ENCODE measurements at regions not wholly inside any gene's neighbourhood (a gene's known extent, or its start where the extent isn't known, plus 50 kb on each side); places are given as distances from the start of the nearest gene placed in this dataset.

- TF ChIP-seq, protein P1, sequence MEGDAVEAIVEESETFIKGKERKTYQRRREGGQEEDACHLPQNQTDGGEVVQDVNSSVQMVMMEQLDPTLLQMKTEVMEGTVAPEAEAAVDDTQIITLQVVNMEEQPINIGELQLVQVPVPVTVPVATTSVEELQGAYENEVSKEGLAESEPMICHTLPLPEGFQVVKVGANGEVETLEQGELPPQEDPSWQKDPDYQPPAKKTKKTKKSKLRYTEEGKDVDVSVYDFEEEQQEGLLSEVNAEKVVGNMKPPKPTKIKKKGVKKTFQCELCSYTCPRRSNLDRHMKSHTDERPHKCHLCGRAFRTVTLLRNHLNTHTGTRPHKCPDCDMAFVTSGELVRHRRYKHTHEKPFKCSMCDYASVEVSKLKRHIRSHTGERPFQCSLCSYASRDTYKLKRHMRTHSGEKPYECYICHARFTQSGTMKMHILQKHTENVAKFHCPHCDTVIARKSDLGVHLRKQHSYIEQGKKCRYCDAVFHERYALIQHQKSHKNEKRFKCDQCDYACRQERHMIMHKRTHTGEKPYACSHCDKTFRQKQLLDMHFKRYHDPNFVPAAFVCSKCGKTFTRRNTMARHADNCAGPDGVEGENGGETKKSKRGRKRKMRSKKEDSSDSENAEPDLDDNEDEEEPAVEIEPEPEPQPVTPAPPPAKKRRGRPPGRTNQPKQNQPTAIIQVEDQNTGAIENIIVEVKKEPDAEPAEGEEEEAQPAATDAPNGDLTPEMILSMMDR (IDR thresholded peaks at IDR 0.05; ENCODE audit: poor library complexity, severe bottlenecking) = no peak
- TF ChIP-seq TAF1 (IDR thresholded peaks at IDR 0.05; ENCODE audit: low read depth) (no peak), POLR2AphosphoS5 (IDR thresholded peaks at IDR 0.05) (no peak), EP300 (conservative IDR thresholded peaks at IDR 0.05; ENCODE audit: poor library complexity, severe bottlenecking) (no peak), EZH2 (IDR thresholded peaks at IDR 0.05; ENCODE audit: borderline replicate concordance, insufficient read depth, low read length, poor library complexity, severe bottlenecking) (no peak), MXI1 (conservative IDR thresholded peaks at IDR 0.05; ENCODE audit: poor library complexity, severe bottlenecking) (no peak)
These were observed 440.6 kb downstream of the HS3ST3B1 start for GRCh38 chr17:14741491-14741890.

Data from neural cell (in vitro differentiated cells).